C4-2B (cell line): ENCODE measurements at regions not wholly inside any gene's neighbourhood (a gene's known extent, or its start where the extent isn't known, plus 50 kb on each side); places are given as distances from the start of the nearest gene placed in this dataset.

ENCODE experiments used
- ZFX ChIP-seq: fragments of 450-650 bp; IDR thresholded peaks from 2 replicates; pipeline ENCODE4 v1.6.1; 2017
- TF ChIP-seq, protein P1 (sequence below): fragments of 450-650 bp; conservative IDR thresholded peaks from 2 replicates; pipeline ENCODE4 v1.5.1; 2017; ENCODE audit warnings: mild to moderate bottlenecking

DNA sequence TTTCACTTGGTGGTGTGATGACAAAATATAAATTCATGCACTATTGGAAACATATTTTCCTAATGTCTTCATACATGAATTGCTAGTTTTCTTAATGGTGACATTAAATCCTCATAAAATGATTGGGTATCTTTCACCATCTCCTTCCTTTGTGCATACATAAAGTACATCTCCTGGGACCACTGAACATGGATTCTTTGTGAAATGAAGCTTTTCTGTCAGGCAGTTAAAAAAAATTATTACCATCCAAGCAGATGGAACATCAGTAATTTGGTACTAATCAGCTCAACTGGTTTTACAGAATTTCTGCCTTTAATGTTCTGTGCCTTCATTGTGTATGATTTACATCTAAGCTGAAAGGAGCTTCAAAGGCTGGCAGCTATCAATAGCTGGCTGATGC lies 891.7 kb upstream of the SLC10A2 start:
- TF ChIP-seq, protein P1, sequence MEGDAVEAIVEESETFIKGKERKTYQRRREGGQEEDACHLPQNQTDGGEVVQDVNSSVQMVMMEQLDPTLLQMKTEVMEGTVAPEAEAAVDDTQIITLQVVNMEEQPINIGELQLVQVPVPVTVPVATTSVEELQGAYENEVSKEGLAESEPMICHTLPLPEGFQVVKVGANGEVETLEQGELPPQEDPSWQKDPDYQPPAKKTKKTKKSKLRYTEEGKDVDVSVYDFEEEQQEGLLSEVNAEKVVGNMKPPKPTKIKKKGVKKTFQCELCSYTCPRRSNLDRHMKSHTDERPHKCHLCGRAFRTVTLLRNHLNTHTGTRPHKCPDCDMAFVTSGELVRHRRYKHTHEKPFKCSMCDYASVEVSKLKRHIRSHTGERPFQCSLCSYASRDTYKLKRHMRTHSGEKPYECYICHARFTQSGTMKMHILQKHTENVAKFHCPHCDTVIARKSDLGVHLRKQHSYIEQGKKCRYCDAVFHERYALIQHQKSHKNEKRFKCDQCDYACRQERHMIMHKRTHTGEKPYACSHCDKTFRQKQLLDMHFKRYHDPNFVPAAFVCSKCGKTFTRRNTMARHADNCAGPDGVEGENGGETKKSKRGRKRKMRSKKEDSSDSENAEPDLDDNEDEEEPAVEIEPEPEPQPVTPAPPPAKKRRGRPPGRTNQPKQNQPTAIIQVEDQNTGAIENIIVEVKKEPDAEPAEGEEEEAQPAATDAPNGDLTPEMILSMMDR: no peak
- no peak for TF ChIP-seq ZFX
